Liver (tissue), 7 donors: ENCODE measurements at regions not wholly inside any gene's neighbourhood (a gene's known extent, or its start where the extent isn't known, plus 50 kb on each side); places are given as distances from the start of the nearest gene placed in this dataset.

Source experiments
- DNase-seq: peaks from one replicate; pipeline ENCODE4 v3.0.0-alpha.2; 2017; ENCODE audit warnings: low spot score
- H3K27ac ChIP-seq, 2 donors: one replicate each; pipeline ENCODE4 v1.7.0; 2013; ENCODE audit warnings: inconsistent platforms in 2 of 2, low read length in 2 of 2, control low read depth in 1 of 2, low read depth in 1 of 2, mild to moderate bottlenecking in 1 of 2
- H3K27me3 ChIP-seq, 4 donors: one replicate each; pipeline versions ENCODE4 v1.6.1 to v1.7.0; 2013; ENCODE audit warnings: low read length in 3 of 4, inconsistent platforms in 1 of 4, mild to moderate bottlenecking in 1 of 4, moderate library complexity in 1 of 4; ENCODE audit not compliant: control insufficient read depth in 4 of 4, insufficient read depth in 4 of 4
- H3K36me3 ChIP-seq, 4 donors: one replicate each; pipeline versions ENCODE4 v1.6.1 to v1.7.0; 2013; ENCODE audit warnings: low read length in 3 of 4, mild to moderate bottlenecking in 3 of 4, low read depth in 1 of 4, moderate library complexity in 1 of 4; ENCODE audit not compliant: control insufficient read depth in 4 of 4, insufficient read depth in 3 of 4
- H3K4me1 ChIP-seq, 4 donors: one replicate each; pipeline versions ENCODE4 v1.6.1 to v1.7.0; 2013; ENCODE audit warnings: low read length in 3 of 4, mild to moderate bottlenecking in 3 of 4, moderate library complexity in 1 of 4; ENCODE audit not compliant: control insufficient read depth in 4 of 4, insufficient read depth in 4 of 4
- H3K4me3 ChIP-seq, 3 donors: one replicate each; pipeline versions ENCODE4 v1.6.1 to v1.7.0; 2013; ENCODE audit warnings: low read length in 3 of 3, control low read depth in 1 of 3, low read depth in 1 of 3, mild to moderate bottlenecking in 1 of 3
- H3K9ac ChIP-seq, 2 donors: one replicate each; pipeline ENCODE4 v1.7.0; 2013; ENCODE audit warnings: low read length in 2 of 2, mild to moderate bottlenecking in 2 of 2, moderate library complexity in 2 of 2, control low read depth in 1 of 2, low read depth in 1 of 2
- H3K9me3 ChIP-seq, 4 donors: one replicate each; pipeline versions ENCODE4 v1.6.1 to v1.7.0; 2013; ENCODE audit warnings: low read length in 3 of 4; ENCODE audit not compliant: control insufficient read depth in 4 of 4
- EGR1 ChIP-seq, 2 donors: IDR thresholded peaks; 2 replicates each; pipeline ENCODE4 v1.6.1; 2016 to 2018; ENCODE audit warnings: antibody characterized with exemption in 2 of 2, low read depth in 2 of 2
- FOXA1 ChIP-seq: IDR thresholded peaks from 2 replicates; pipeline ENCODE4 v1.6.1; 2016; ENCODE audit warnings: antibody characterized with exemption
- FOXA2 ChIP-seq: IDR thresholded peaks from 2 replicates; pipeline ENCODE4 v1.6.1; 2016; ENCODE audit warnings: antibody characterized with exemption
- HNF4G ChIP-seq: IDR thresholded peaks from 2 replicates; pipeline ENCODE4 v1.6.1; 2016; ENCODE audit warnings: antibody characterized with exemption
- RAD21 ChIP-seq, 2 donors: IDR thresholded peaks; 2 replicates each; pipeline ENCODE4 v1.6.1; 2016; ENCODE audit warnings: antibody characterized with exemption in 2 of 2, mild to moderate bottlenecking in 2 of 2
- RXRA ChIP-seq, 2 donors: IDR thresholded peaks; 2 replicates each; pipeline ENCODE4 v1.6.1; 2017 to 2018; ENCODE audit warnings: antibody characterized with exemption in 2 of 2, mild to moderate bottlenecking in 1 of 2
- YY1 ChIP-seq: IDR thresholded peaks from 2 replicates; pipeline ENCODE4 v1.6.1; 2016; ENCODE audit warnings: antibody characterized with exemption, mild to moderate bottlenecking
- WGBS: extraction: QIAGEN DNeasy Blood & Tissue Kit; methylation state at CpG from one replicate; pipeline ENCODE4 v1.1.7; 2013; 5-methylcytosine and 5-hydroxymethylcytosine counted together
- TF ChIP-seq, protein P1 (sequence below): IDR thresholded peaks from 2 replicates; pipeline ENCODE4 v1.6.1; 2016; ENCODE audit warnings: antibody characterized with exemption, mild to moderate bottlenecking
- TF ChIP-seq, protein P2 (sequence below): IDR thresholded peaks from 2 replicates; pipeline ENCODE4 v1.6.1; 2016; ENCODE audit warnings: antibody characterized with exemption
- TF ChIP-seq, protein P3 (sequence below): IDR thresholded peaks from 2 replicates; pipeline ENCODE4 v1.6.1; 2016; ENCODE audit warnings: antibody characterized with exemption
- donor health status: healthy.
- donor health status: healthy.
- donor health status: healthy.
- donor health status: healthy.

DNA sequence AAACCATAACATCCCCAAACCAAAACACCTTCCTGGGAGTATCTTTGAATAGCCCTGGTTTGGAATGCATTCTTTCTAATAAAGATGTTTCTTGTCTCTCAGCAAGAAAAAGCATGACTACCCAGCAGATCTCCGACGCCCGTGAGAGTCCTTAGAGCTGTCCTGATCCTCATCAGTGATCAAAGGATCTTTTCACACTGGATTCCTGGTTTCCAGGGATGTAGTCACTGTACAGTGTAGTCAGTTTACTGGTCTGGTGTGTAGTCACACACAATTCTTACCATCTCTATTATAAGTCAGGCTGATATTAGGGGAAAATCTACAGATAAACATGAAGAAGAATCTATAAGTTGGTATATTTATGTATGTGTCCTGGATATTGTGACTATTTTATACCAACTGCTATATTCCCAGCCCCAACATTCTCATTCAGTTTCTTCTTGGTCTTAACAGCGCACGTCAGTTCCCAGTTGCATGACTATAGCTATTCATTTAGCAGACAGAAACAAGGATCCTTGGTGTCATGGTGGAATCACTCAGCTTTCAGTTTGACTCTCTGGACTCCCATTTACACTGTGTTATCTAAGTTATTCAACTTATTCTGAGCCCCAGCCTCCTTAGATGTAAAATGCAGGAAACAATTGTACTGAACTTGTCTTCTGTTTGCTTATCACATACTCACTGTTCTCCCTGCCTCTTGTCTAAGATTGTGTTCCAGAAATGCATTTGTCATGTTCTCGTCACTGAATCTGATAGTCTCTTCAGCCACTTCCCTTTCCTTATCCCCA, 68.3 kb downstream of the SLIT2 start (continued):
- TF ChIP-seq, protein P1, sequence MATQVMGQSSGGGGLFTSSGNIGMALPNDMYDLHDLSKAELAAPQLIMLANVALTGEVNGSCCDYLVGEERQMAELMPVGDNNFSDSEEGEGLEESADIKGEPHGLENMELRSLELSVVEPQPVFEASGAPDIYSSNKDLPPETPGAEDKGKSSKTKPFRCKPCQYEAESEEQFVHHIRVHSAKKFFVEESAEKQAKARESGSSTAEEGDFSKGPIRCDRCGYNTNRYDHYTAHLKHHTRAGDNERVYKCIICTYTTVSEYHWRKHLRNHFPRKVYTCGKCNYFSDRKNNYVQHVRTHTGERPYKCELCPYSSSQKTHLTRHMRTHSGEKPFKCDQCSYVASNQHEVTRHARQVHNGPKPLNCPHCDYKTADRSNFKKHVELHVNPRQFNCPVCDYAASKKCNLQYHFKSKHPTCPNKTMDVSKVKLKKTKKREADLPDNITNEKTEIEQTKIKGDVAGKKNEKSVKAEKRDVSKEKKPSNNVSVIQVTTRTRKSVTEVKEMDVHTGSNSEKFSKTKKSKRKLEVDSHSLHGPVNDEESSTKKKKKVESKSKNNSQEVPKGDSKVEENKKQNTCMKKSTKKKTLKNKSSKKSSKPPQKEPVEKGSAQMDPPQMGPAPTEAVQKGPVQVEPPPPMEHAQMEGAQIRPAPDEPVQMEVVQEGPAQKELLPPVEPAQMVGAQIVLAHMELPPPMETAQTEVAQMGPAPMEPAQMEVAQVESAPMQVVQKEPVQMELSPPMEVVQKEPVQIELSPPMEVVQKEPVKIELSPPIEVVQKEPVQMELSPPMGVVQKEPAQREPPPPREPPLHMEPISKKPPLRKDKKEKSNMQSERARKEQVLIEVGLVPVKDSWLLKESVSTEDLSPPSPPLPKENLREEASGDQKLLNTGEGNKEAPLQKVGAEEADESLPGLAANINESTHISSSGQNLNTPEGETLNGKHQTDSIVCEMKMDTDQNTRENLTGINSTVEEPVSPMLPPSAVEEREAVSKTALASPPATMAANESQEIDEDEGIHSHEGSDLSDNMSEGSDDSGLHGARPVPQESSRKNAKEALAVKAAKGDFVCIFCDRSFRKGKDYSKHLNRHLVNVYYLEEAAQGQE, result no peak
- TF ChIP-seq, protein P2, sequence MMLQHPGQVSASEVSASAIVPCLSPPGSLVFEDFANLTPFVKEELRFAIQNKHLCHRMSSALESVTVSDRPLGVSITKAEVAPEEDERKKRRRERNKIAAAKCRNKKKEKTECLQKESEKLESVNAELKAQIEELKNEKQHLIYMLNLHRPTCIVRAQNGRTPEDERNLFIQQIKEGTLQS, result no peak

DNA sequence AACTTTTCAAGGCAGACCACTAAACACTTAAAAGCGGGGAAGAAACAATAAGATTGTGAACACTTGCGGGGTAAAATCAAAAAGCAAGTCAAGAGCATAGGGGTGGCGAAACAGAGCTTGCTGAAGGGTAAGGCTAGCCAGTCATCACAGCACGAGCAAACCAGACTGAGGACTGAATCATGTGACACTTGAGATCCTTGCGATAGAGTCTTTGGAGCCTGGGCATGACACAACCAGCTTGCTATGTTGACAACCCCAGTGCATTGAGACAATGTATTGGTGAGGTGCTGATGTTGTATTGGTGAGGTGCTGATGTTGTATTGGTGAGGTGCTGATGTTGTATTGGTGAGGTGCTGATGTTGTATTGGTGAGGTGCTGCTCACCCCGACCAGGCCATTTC, 72.3 kb downstream of the SLIT2 start:
- DNase-seq, result no peak
- Histone ChIP-seq H3K4me1 (no peaks in the 10 kb centered on the region), H3K9me3 (no peaks in the 10 kb centered on the region), H3K4me3 (no peak overlapping the region), H3K27ac (no peak overlapping the region), H3K27me3 (no peaks in the 10 kb centered on the region), H3K36me3 (no peaks in the 10 kb centered on the region), H3K9ac (no peak overlapping the region)
- 82% methylated on average over 6 of the region's 6 CpGs for WGBS
- TF ChIP-seq RXRA (IDR thresholded peaks at IDR 0.05) (no peak), FOXA1 (no peak), YY1 (no peak), FOXA2 (no peak), RAD21 (IDR thresholded peaks at IDR 0.05) (no peak), EGR1 (IDR thresholded peaks at IDR 0.05; ENCODE audit: low read depth in 2 of 2) (no peak), HNF4G (no peak)
- TF ChIP-seq, protein P3, sequence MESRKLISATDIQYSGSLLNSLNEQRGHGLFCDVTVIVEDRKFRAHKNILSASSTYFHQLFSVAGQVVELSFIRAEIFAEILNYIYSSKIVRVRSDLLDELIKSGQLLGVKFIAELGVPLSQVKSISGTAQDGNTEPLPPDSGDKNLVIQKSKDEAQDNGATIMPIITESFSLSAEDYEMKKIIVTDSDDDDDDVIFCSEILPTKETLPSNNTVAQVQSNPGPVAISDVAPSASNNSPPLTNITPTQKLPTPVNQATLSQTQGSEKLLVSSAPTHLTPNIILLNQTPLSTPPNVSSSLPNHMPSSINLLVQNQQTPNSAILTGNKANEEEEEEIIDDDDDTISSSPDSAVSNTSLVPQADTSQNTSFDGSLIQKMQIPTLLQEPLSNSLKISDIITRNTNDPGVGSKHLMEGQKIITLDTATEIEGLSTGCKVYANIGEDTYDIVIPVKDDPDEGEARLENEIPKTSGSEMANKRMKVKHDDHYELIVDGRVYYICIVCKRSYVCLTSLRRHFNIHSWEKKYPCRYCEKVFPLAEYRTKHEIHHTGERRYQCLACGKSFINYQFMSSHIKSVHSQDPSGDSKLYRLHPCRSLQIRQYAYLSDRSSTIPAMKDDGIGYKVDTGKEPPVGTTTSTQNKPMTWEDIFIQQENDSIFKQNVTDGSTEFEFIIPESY, result no peak
- TF ChIP-seq, protein P1, result no peak
- TF ChIP-seq, protein P2, result no peak
